Esophagus muscularis mucosa (tissue), 3 donors: ENCODE measurements at regions not wholly inside any gene's neighbourhood (a gene's known extent, or its start where the extent isn't known, plus 50 kb on each side); places are given as distances from the start of the nearest gene placed in this dataset.

Experiments
- CTCF ChIP-seq, 3 experiments: fragments of 200-600 bp in 2 of 3; fragments of 450-650 bp in 1 of 3; sonication (generic) in 2 of 3; IDR thresholded peaks; one replicate each; pipeline ENCODE4 v1.5.1; 2017 to 2019; ENCODE audit warnings: antibody characterized with exemption in 3 of 3, mild to moderate bottlenecking in 2 of 3, moderate library complexity in 1 of 3
- POLR2A ChIP-seq: fragments of 450-650 bp; IDR thresholded peaks from one replicate; pipeline ENCODE4 v1.6.1; 2017; ENCODE audit warnings: antibody characterized with exemption, moderate library complexity, mild to moderate bottlenecking, low read depth
- POLR2AphosphoS5 ChIP-seq, 2 donors: sonication (generic); formaldehyde crosslinking; IDR thresholded peaks; one replicate each; pipeline ENCODE4 v1.6.1; 2017; ENCODE audit warnings: antibody characterized with exemption in 2 of 2

GRCh38 chr5:2249026-2249425 lies 366.3 kb upstream of the IRX4 start:
- TF ChIP-seq POLR2AphosphoS5 (IDR thresholded peaks at IDR 0.05): no peak
- no peak for TF ChIP-seq CTCF (IDR thresholded peaks at IDR 0.05)
- no peak for TF ChIP-seq POLR2A
